ENCODE measurements at regions not wholly inside any gene's neighbourhood (a gene's known extent, or its start where the extent isn't known, plus 50 kb on each side); places are given as distances from the start of the nearest gene placed in this dataset.

DNA sequence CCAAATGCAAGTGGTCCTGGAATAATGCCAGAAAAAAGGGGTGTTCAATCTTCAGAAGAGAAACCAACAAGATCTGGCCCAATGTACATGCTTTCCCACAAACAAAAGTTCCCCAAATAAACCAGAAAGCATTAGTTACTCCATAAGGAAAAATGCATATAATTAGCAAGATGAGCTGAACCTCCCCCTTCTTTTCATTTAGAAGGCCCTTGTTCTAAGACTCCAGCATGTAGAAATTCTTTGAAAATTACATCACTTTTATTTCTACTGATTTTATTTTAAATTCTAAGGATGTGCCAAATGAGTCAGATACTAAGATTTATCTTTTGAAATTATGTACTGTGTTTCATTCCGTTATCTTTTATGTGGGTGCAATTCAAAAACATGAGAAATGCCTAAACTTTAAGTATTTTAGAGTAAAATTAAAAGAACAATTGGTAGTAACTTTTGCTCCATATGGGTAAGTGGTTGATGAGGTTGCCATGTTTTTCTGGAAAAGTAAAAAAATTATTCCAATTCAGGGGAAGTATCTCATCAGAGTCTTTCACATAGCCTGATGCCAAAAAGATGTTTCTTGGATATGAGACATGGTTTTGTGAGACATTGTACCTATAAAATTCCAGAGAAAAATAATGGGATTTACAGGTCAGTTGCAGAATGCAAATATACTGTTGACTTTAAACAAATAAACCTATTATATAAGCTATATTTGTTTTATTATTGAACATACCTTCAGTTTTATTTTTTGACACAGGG lies 106.5 kb upstream of the CCDC112 start:
- TF ChIP-seq CTCF (IDR thresholded peaks at IDR 0.05; ENCODE audit: insufficient read depth, low read depth, low read length) = no peak
- TF ChIP-seq EZH2 (IDR thresholded peaks at IDR 0.05; ENCODE audit: insufficient read depth, low read length) = no peak
